ENCODE measurements at regions not wholly inside any gene's neighbourhood (a gene's known extent, or its start where the extent isn't known, plus 50 kb on each side); places are given as distances from the start of the nearest gene placed in this dataset.
"Not testable (repeated sequence)": the region's sequence is repeated elsewhere in the genome, so short reads cannot be mapped to it uniquely, and the experiment has no call there.

- ATAC-seq, result no peak
- no peak for DNase-seq (ENCODE audit: missing footprints)
- intact Hi-C loops (cut with DNase I), result no loop called here
These were observed 192.8 kb upstream of the CRBN start for GRCh38 chr3:3372210-3372777.

- DNase-seq (ENCODE audit: missing footprints) (no peak), ATAC-seq (no peak)
- intact Hi-C loops (cut with DNase I), result no loop called here
These were observed 188.8 kb upstream of the CRBN start for GRCh38 chr3:3368306-3368705.

GRCh38 chr3:3366386-3366785, 186.9 kb upstream of the CRBN start:
- ATAC-seq (peak; percentile 82), DNase-seq (ENCODE audit: missing footprints) (peak; percentile 59)
- intact Hi-C loops (cut with DNase I), result no loop called here

- intact Hi-C loops (cut with DNase I), result no loop called here
These were observed 186.2 kb upstream of the CRBN start for GRCh38 chr3:3365716-3366115.

GRCh38 chr3:3356846-3357245, 177.4 kb upstream of the CRBN start:
- DNase-seq (ENCODE audit: missing footprints) (no peak), ATAC-seq (no peak)
- intact Hi-C loops (cut with DNase I), result no loop called here

More at GRCh38 chr3:3365716-3366115, 186.2 kb upstream of the CRBN start:
- DNase-seq (ENCODE audit: missing footprints) (no peak), ATAC-seq (no peak)

GRCh38 chr3:3355442-3355841, 176.0 kb upstream of the CRBN start:
- ATAC-seq (no peak), DNase-seq (ENCODE audit: missing footprints) (no peak)
- intact Hi-C loops (cut with DNase I), result no loop called here

- intact Hi-C loops (cut with DNase I), result no loop called here
- DNase-seq (ENCODE audit: missing footprints) (no peak), ATAC-seq (no peak)
These were observed 173.7 kb upstream of the CRBN start for GRCh38 chr3:3353153-3353552.

GRCh38 chr3:3351226-3351625, 171.7 kb upstream of the CRBN start:
- intact Hi-C loops (cut with DNase I), result no loop called here
- DNase-seq (ENCODE audit: missing footprints), result no peak
- no peak for ATAC-seq

- ATAC-seq; DNase-seq (ENCODE audit: missing footprints); intact Hi-C loops (cut with DNase I): not testable (repeated sequence)
These were observed 167.6 kb upstream of the CRBN start for GRCh38 chr3:3347056-3347455.

- DNase-seq (ENCODE audit: missing footprints) (no peak), ATAC-seq (no peak)
- intact Hi-C loops (cut with DNase I), result no loop called here
These were observed 167.1 kb upstream of the CRBN start for GRCh38 chr3:3346556-3346955.

GRCh38 chr3:3342141-3342540, 162.7 kb upstream of the CRBN start:
- ATAC-seq (no peak), DNase-seq (ENCODE audit: missing footprints) (no peak)
- intact Hi-C loops (cut with DNase I), result no loop called here

- ATAC-seq, result no peak
- intact Hi-C loops (cut with DNase I), result no loop called here
- no peak for DNase-seq (ENCODE audit: missing footprints)
These were observed 161.7 kb upstream of the CRBN start for GRCh38 chr3:3340965-3341895.

- DNase-seq (ENCODE audit: missing footprints) (no peak), ATAC-seq (no peak)
- intact Hi-C loops (cut with DNase I), result no loop called here
These were observed 161.0 kb upstream of the CRBN start for GRCh38 chr3:3340526-3340925.

GRCh38 chr3:3335903-3336302, 156.4 kb upstream of the CRBN start:
- DNase-seq (ENCODE audit: missing footprints), result no peak
- intact Hi-C loops (cut with DNase I), result no loop called here

GRCh38 chr3:3334491-3334890, 155.0 kb upstream of the CRBN start:
- DNase-seq (ENCODE audit: missing footprints) (no peak), ATAC-seq (no peak)
- intact Hi-C loops (cut with DNase I), result no loop called here

More at GRCh38 chr3:3335903-3336302, 156.4 kb upstream of the CRBN start:
- ATAC-seq, result no peak

GRCh38 chr3:3333571-3333970, 154.1 kb upstream of the CRBN start:
- intact Hi-C loops (cut with DNase I), result no loop called here
- no peak for DNase-seq (ENCODE audit: missing footprints)
- ATAC-seq, result no peak

- DNase-seq (ENCODE audit: missing footprints) (no peak), ATAC-seq (no peak)
- intact Hi-C loops (cut with DNase I), result no loop called here
These were observed 137.0 kb upstream of the CRBN start for GRCh38 chr3:3316521-3316920.

- ATAC-seq (no peak), DNase-seq (ENCODE audit: missing footprints) (no peak)
- intact Hi-C loops (cut with DNase I), result no loop called here
These were observed 136.4 kb upstream of the CRBN start for GRCh38 chr3:3315846-3316245.

- DNase-seq (ENCODE audit: missing footprints), result no peak
- intact Hi-C loops (cut with DNase I), result no loop called here
These were observed 130.4 kb upstream of the CRBN start for GRCh38 chr3:3309887-3310286.

GRCh38 chr3:3308809-3309208, 129.3 kb upstream of the CRBN start:
- DNase-seq (ENCODE audit: missing footprints) (no peak), ATAC-seq (no peak)
- intact Hi-C loops (cut with DNase I), result no loop called here

More at GRCh38 chr3:3309887-3310286, 130.4 kb upstream of the CRBN start:
- ATAC-seq, result no peak

Data from Right ventricle myocardium inferior (tissue), 1 donor.